ENCODE measurements at regions not wholly inside any gene's neighbourhood (a gene's known extent, or its start where the extent isn't known, plus 50 kb on each side); places are given as distances from the start of the nearest gene placed in this dataset.

- Histone ChIP-seq H3K9ac (no peak overlapping the region), H3K9me3 (ENCODE audit: low read depth) (no peaks in the 10 kb centered on the region), H4K20me1 (ENCODE audit: low read depth) (no peaks in the 10 kb centered on the region), H2AFZ (replicated peaks) (no peak overlapping the region), H3K27me3 (no peaks in the 10 kb centered on the region), H3K4me3 (no peak overlapping the region), H3K36me3 (no peaks in the 10 kb centered on the region), H3K79me2 (ENCODE audit: low read depth) (no peaks in the 10 kb centered on the region), H3F3A (ENCODE audit: low read depth) (peaks cover under 1% of the 10 kb centered on the region), H3K4me2 (no peak overlapping the region), H3K27ac (no peak overlapping the region), H3K4me1 (peaks cover 23% of the 10 kb centered on the region)
- no peak for DNase-seq (ENCODE audit: low spot score)
- no peak for TF ChIP-seq EZH2phosphoT487 (IDR thresholded peaks at IDR 0.05)
- TF ChIP-seq EZH2 (IDR thresholded peaks at IDR 0.05), result no peak
- TF ChIP-seq, protein P1, sequence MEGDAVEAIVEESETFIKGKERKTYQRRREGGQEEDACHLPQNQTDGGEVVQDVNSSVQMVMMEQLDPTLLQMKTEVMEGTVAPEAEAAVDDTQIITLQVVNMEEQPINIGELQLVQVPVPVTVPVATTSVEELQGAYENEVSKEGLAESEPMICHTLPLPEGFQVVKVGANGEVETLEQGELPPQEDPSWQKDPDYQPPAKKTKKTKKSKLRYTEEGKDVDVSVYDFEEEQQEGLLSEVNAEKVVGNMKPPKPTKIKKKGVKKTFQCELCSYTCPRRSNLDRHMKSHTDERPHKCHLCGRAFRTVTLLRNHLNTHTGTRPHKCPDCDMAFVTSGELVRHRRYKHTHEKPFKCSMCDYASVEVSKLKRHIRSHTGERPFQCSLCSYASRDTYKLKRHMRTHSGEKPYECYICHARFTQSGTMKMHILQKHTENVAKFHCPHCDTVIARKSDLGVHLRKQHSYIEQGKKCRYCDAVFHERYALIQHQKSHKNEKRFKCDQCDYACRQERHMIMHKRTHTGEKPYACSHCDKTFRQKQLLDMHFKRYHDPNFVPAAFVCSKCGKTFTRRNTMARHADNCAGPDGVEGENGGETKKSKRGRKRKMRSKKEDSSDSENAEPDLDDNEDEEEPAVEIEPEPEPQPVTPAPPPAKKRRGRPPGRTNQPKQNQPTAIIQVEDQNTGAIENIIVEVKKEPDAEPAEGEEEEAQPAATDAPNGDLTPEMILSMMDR (IDR thresholded peaks at IDR 0.05), result no peak
- Mint-ChIP-seq H3K27me3 (ENCODE audit: insufficient read depth, low read depth) (peaks cover 3% of the 10 kb centered on the region), H3K4me3 (no peak overlapping the region), H3K36me3 (no peaks in the 10 kb centered on the region), H3K27ac (no peak overlapping the region), H3K9me3 (no peaks in the 10 kb centered on the region), H3K4me1 (peaks cover 15% of the 10 kb centered on the region)
Measured at GRCh38 chr14:35987731-35988130, 161.6 kb downstream of the BRMS1L start.

DNA sequence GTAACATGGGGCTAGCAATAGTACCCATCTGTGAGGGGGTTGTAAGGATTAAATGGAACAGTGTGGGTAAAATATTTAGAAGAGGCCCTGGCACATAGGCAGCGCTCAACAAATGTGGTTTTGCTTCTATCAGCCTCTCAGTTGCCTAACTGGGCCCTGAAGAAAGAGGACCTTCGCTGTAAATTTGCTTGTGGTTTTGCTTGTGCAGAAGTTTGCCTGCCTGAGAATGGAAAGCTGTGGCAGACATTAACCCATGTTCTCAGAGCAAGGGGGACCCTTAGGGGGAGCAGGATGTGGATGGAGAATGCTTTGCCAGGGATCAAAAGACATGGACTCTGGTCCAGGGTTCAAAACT lies 160.1 kb downstream of the BRMS1L start:
- Histone ChIP-seq H3K27me3 (no peaks in the 10 kb centered on the region), H4K20me1 (ENCODE audit: low read depth) (no peaks in the 10 kb centered on the region), H3K4me2 (no peak overlapping the region), H3K4me3 (no peak overlapping the region), H3K79me2 (ENCODE audit: low read depth) (no peaks in the 10 kb centered on the region), H3K9me3 (ENCODE audit: low read depth) (no peaks in the 10 kb centered on the region), H2AFZ (replicated peaks) (peak overlapping the region; percentile 44), H3F3A (ENCODE audit: low read depth) (no peaks in the 10 kb centered on the region), H3K27ac (no peak overlapping the region), H3K4me1 (peaks cover 17% of the 10 kb centered on the region), H3K9ac (no peak overlapping the region), H3K36me3 (no peaks in the 10 kb centered on the region)
- no peaks in the 10 kb centered on the region for H3K9me3 Mint-ChIP-seq
- no peaks in the 10 kb centered on the region for H3K36me3 Mint-ChIP-seq
- no peak overlapping the region for H3K4me3 Mint-ChIP-seq
- H3K27ac Mint-ChIP-seq, result no peak overlapping the region
- peaks cover 3% of the 10 kb centered on the region for H3K27me3 Mint-ChIP-seq (ENCODE audit: insufficient read depth, low read depth)
- TF ChIP-seq, protein P1 (IDR thresholded peaks at IDR 0.05), result no peak
- DNase-seq (ENCODE audit: low spot score), result no peak
- H3K4me1 Mint-ChIP-seq, result peaks cover 12% of the 10 kb centered on the region

DNA sequence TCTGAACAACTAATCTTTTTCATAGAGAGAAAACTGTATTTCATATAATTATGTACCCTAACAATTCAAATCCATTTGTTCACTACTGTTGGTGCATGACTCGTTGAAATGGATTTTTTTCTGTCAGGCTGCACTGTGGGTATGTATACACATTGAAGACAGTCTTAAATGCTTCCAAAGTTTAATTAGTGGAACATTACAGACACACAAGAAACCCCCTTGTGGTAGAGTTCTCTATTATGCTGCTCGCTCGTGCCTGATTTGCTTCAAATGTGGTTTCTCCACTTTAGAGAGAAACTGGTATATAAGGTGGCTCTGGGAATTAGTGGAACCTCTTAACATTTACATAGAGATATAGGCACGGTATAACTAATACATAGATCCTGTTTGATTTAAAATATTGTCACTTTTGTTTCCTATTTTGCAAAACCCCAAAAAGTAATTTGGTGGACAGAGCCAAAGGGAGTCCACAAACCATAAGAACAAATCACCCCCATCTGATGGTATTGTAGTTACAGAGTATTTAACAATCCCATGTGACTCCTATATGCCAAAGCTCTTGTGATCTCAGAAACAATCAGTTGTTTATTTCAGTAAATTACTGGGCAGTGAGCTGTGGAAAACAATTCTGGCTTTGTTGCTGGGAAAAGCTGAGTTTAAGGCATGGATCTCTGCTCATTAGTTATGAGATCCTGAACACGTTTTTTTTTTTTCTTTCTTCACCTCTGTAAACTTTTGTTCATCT lies 159.5 kb downstream of the BRMS1L start:
- Mint-ChIP-seq H3K9me3 (no peaks in the 10 kb centered on the region), H3K27me3 (ENCODE audit: insufficient read depth, low read depth) (peaks cover 3% of the 10 kb centered on the region), H3K4me1 (peaks cover 7% of the 10 kb centered on the region), H3K36me3 (no peaks in the 10 kb centered on the region), H3K4me3 (no peak overlapping the region), H3K27ac (no peak overlapping the region)
- Histone ChIP-seq H3K4me1 (peaks cover 16% of the 10 kb centered on the region), H3K79me2 (ENCODE audit: low read depth) (no peaks in the 10 kb centered on the region), H3K4me3 (no peak overlapping the region), H3K9me3 (ENCODE audit: low read depth) (no peaks in the 10 kb centered on the region), H2AFZ (replicated peaks) (peak overlapping the region; percentile 44), H3F3A (ENCODE audit: low read depth) (no peaks in the 10 kb centered on the region), H3K27ac (no peak overlapping the region), H3K36me3 (no peaks in the 10 kb centered on the region), H3K9ac (no peak overlapping the region), H3K27me3 (no peaks in the 10 kb centered on the region), H4K20me1 (ENCODE audit: low read depth) (no peaks in the 10 kb centered on the region), H3K4me2 (no peak overlapping the region)
- peak; percentile 24 for DNase-seq (ENCODE audit: low spot score)
- TF ChIP-seq, protein P1 (IDR thresholded peaks at IDR 0.05), result peak; percentile 17
- no peak for TF ChIP-seq EZH2 (IDR thresholded peaks at IDR 0.05)
